RWPE1 (cell line): ENCODE measurements at regions not wholly inside any gene's neighbourhood (a gene's known extent, or its start where the extent isn't known, plus 50 kb on each side); places are given as distances from the start of the nearest gene placed in this dataset.
"Not testable (repeated sequence)": the region's sequence is repeated elsewhere in the genome, so short reads cannot be mapped to it uniquely, and the experiment has no call there.

Experiments
- CTCF ChIA-PET: fragments of 350-600 bp; sonication (Branson Sonifier 250); formaldehyde crosslinking; extraction: SDS; loops from one replicate; lab custom pipeline; 2021; lab: Yijun Ruan, JAX
- POLR2A ChIA-PET: fragments of 400-600 bp; formaldehyde crosslinking; extraction: SDS; loops from one replicate; lab custom pipeline; 2020; ENCODE audit warnings: antibody characterized with exemption; ENCODE audit not compliant: low non-redundant PET; lab: Yijun Ruan, JAX
- DNase-seq: peaks from one replicate; pipeline ENCODE4 v3.0.0; 2012; ENCODE audit warnings: low spot score
- H3K27ac ChIP-seq: fragments of 450-650 bp; 2 replicates; pipeline ENCODE4 v1.5.1; 2017
- CTCF ChIP-seq: fragments of 450-650 bp; conservative IDR thresholded peaks from 2 replicates; pipeline ENCODE4 v1.5.1; 2017; ENCODE audit warnings: low read depth, mild to moderate bottlenecking

GRCh38 chr5:118139361-118139760, 849.0 kb downstream of the DTWD2 start:
- no peak for DNase-seq
- no peak overlapping the region for H3K27ac ChIP-seq
- ChIA-PET CTCF (no interaction called here), POLR2A (no interaction called here)
- no peak for TF ChIP-seq CTCF

DNA sequence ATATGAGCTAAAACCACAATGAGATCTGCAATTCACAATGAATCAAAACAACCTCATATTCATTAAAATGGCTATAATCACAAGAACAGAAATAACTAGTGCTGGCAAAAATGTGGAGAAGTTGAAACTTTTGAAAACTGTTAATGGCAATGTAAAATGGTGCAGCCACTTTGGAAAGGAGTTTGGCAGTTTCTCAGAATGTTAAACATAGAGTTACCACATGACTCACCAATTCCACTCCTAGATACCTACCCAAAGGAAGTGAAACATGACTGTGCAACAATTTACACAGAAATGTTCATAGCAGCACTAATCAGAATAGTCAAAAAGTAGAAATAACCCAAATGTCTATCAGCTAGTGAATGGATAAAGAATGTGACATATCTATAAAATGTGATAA, 862.2 kb downstream of the DTWD2 start:
- DNase-seq = no peak
- ChIA-PET POLR2A (no interaction called here), CTCF (interaction anchor here (0.6 kb wide), 1 partner anchor 1590 kb away, joined by 3 read pairs; no protein-coding TSS in a partner anchor)
- TF ChIP-seq CTCF = no peak
- H3K27ac ChIP-seq = no peak overlapping the region

DNA sequence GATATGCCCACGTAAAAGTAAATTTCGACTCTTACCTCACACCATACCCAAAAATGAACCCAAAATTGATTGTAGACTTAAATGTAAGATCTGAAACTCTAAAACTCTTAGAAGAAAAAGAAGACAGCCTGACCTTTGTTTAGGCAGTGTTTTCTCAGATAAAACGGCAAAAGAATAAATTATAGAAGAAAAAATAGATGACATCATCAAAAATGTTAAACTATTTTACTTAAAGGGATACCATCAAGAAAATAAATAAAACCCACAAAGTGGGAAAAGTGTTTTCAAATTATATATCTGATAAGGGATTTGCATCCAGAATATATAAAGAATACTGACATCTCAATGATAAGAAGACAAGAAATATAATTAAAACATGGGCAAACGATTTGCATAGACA, 862.7 kb downstream of the DTWD2 start:
- H3K27ac ChIP-seq = no peak overlapping the region
- no peak for TF ChIP-seq CTCF
- no peak for DNase-seq
- POLR2A ChIA-PET = no interaction called here
- CTCF ChIA-PET = no interaction called here

DNA sequence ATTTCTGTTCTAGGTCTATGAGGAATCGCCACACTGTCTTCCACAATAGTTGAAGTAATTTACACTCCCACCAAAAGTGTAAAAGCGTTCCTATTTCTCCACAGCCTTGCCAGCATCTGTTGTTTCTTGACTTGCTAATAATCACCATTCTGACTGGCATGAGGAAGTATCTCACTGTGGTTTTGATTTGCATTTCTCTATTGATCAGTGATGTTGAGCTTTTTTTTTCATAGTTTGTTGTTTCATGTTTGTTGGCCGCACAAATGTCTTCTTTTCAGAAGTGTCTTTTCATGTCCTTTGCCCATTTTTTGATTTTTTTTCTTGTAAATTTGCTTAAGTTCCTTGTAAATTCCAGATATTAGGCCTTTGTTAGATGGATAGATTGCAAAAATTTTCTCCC, 867.1 kb downstream of the DTWD2 start:
- H3K27ac ChIP-seq = no peak overlapping the region
- CTCF ChIA-PET = interaction anchor here (0.6 kb wide), 1 partner anchor 410 kb away, joined by 3 read pairs; no protein-coding TSS in a partner anchor
- TF ChIP-seq CTCF = no peak
- DNase-seq = no peak
- POLR2A ChIA-PET = no interaction called here

DNA sequence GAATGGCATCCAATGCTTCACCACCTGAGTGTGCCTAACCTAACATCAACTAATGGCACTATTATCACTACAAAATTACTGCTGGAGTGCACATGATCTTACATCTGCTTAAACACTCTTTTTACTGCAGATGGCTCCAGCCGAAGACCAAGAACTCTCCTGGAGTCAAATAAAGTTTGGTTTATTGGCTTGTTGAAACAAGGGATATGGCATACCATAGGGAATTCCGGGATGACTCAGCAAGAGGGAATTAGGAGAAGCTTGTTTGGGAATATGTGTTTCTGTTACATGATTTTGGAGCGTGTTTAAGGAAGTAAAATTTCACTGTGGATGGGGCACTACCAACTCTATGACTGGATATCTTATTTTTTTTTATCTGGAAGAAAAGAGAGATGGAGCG, 872.6 kb downstream of the DTWD2 start:
- DNase-seq = no peak
- ChIA-PET CTCF (no interaction called here), POLR2A (no interaction called here)
- no peak overlapping the region for H3K27ac ChIP-seq
- no peak for TF ChIP-seq CTCF

- POLR2A ChIA-PET = no interaction called here
- no peak overlapping the region for H3K27ac ChIP-seq
- CTCF ChIA-PET = interaction anchor here (0.7 kb wide), 1 partner anchor 1252 kb away, joined by 5 read pairs; no protein-coding TSS in a partner anchor
- DNase-seq = no peak
- TF ChIP-seq CTCF = no peak
Observed at GRCh38 chr5:118111956-118112355, 876.4 kb downstream of the DTWD2 start.

DNA sequence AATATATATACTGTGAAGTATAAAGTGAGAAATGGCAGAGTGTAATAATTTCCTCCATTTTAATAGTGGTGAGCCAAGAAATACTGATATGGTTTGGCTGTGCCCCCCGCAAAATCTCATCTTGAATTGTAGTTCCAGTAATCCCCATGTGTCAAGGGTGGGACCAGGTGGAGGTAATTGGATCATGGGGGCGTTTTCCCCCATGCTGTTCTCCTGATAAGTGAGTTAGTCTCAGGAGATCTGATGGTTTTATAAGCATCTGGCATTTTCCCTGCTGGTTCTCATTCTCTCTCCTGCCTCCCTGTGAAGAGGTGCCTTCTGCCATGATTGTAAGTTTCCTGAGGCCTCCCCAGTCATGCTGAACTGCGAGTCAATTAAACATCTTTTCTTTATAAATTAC, 881.1 kb downstream of the DTWD2 start:
- H3K27ac ChIP-seq, POLR2A ChIA-PET, DNase-seq: not testable (repeated sequence)
- CTCF ChIA-PET = interaction anchor here (0.7 kb wide), 1 partner anchor 10 kb away, joined by 4 read pairs; no protein-coding TSS in a partner anchor
